GM12878 (cell line): ENCODE measurements at regions not wholly inside any gene's neighbourhood (a gene's known extent, or its start where the extent isn't known, plus 50 kb on each side); places are given as distances from the start of the nearest gene placed in this dataset.
A peak's percentile ranks its signal among the peaks of the same experiment; 100 is the strongest.

Source experiments
- ATAC-seq: fragments of 200-7000 bp; cut with Tn5 transposase; 3 replicates; pipeline ENCODE4 v1.9.1; 2020; ENCODE audit warnings: mild to moderate bottlenecking, moderate library complexity
- BruUV-seq: library from RNA; stranded (reverse); fragments of 400-500 nt; replicated peaks from 2 replicates; lab custom pipeline; 2021; lab: Mats Ljungman, UMichigan
- CTCF ChIA-PET: fragments of 300-600 bp; sonication (Branson Sonifier 250); formaldehyde crosslinking; extraction: SDS; loops from one replicate; lab custom pipeline; 2021; ENCODE audit warnings: inconsistent platforms; lab: Yijun Ruan, JAX
- POLR2A ChIA-PET: fragments of 350-600 bp; formaldehyde crosslinking; extraction: SDS; loops from one replicate; lab custom pipeline; 2021; ENCODE audit warnings: inconsistent platforms; lab: Charles Lee
- RAD21 ChIA-PET: fragments of 300-600 bp; sonication (Branson Sonifier 250); formaldehyde crosslinking; loops from one replicate; lab custom pipeline; 2023; ENCODE audit warnings: antibody characterized with exemption; ENCODE audit not compliant: unreplicated experiment; lab: Charles Lee
- SMC1A ChIA-PET: fragments of 300-600 bp; sonication (Branson Sonifier 250); formaldehyde crosslinking; loops from one replicate; lab custom pipeline; 2023; ENCODE audit not compliant: unreplicated experiment, uncharacterized antibody; lab: Charles Lee
- DNase-seq: peaks from one replicate; pipeline ENCODE4 v3.0.0-alpha.2; 2011; ENCODE audit warnings: low read depth, low spot score
- FAIRE-seq: peaks from 3 replicates; lab custom pipeline; 2011; peaks lifted over from hg19 to GRCh38; lab: Jason Lieb, UNC
- H2AFZ ChIP-seq: 2 replicates; pipeline ENCODE4 v1.6.0; 2011; ENCODE audit warnings: low read depth, low read length, control low read depth; ENCODE audit not compliant: control insufficient read depth
- H3K27ac ChIP-seq: 2 replicates; pipeline ENCODE4 v1.5.1; 2011; ENCODE audit warnings: control low read depth; ENCODE audit not compliant: control insufficient read depth, insufficient read depth
- H3K27me3 ChIP-seq, 2 experiments: replicated peaks in 1 of 2; 2 replicates each; pipeline versions ENCODE4 v1.6.0 to v1.6.1; 2011; ENCODE audit warnings: low read length in 1 of 2; ENCODE audit not compliant: control insufficient read depth in 2 of 2, insufficient read depth in 2 of 2
- H3K36me3 ChIP-seq, 2 experiments: 2 replicates each; pipeline ENCODE4 v1.5.1; 2011; ENCODE audit warnings: low read length in 1 of 2; ENCODE audit not compliant: control insufficient read depth in 2 of 2, insufficient read depth in 2 of 2
- H3K4me1 ChIP-seq: 2 replicates; pipeline ENCODE4 v1.6.1; 2011; ENCODE audit warnings: mild to moderate bottlenecking, low read length, moderate library complexity, mixed read lengths; ENCODE audit not compliant: control insufficient read depth, insufficient read depth
- H3K4me2 ChIP-seq: 2 replicates; pipeline ENCODE4 v1.6.0; 2011; ENCODE audit warnings: control low read depth; ENCODE audit not compliant: control insufficient read depth, insufficient read depth
- H3K4me3 ChIP-seq: fragments of 200-600 bp; sonication (generic); 2 replicates; pipeline ENCODE4 v1.5.1; 2016
- H3K79me2 ChIP-seq: 2 replicates; pipeline ENCODE4 v1.6.0; 2011; ENCODE audit warnings: low read length; ENCODE audit not compliant: control insufficient read depth, insufficient read depth
- H3K9ac ChIP-seq: 2 replicates; pipeline ENCODE4 v1.8.0; 2011; ENCODE audit warnings: low read length, control low read depth, mixed read lengths; ENCODE audit not compliant: control insufficient read depth, insufficient read depth
- H3K9me3 ChIP-seq: replicated peaks from 3 replicates; pipeline ENCODE4 v1.5.1; 2011; ENCODE audit warnings: mild to moderate bottlenecking, low read length; ENCODE audit not compliant: control insufficient read depth, insufficient read depth
- H4K20me1 ChIP-seq: 2 replicates; pipeline ENCODE4 v1.6.0; 2011; ENCODE audit not compliant: control insufficient read depth, insufficient read depth
- EED ChIP-seq: sonication (generic); IDR thresholded peaks from 2 replicates; pipeline ENCODE4 v1.6.1; 2016; ENCODE audit warnings: antibody characterized with exemption, low read depth
- ETV6 ChIP-seq, 2 experiments: fragments of 450-650 bp in 1 of 2; IDR thresholded peaks in 1 of 2; conservative IDR thresholded peaks in 1 of 2; 2 replicates each; pipeline ENCODE4 v1.6.1; 2014; ENCODE audit warnings: antibody characterized with exemption in 1 of 2, borderline replicate concordance in 1 of 2, low read depth in 1 of 2, mild to moderate bottlenecking in 1 of 2, moderate library complexity in 1 of 2
- NFIC ChIP-seq: IDR thresholded peaks from 2 replicates; pipeline ENCODE4 v1.6.1; 2012; ENCODE audit warnings: low read depth, mild to moderate bottlenecking, inconsistent platforms, low read length, moderate library complexity
- NRF1 ChIP-seq: conservative IDR thresholded peaks from 2 replicates; pipeline ENCODE4 v1.6.1; 2011; ENCODE audit warnings: mild to moderate bottlenecking, low read depth, low read length, improper control_type of control experiment
- RUNX3 ChIP-seq: IDR thresholded peaks from 2 replicates; pipeline ENCODE4 v1.6.1; 2012; ENCODE audit warnings: low read length, inconsistent platforms
- WGBS: methylation state at CpG from one replicate; pipeline ENCODE4 v1.1.6; 2016; ENCODE audit warnings: low lambda C conversion rate; ENCODE audit not compliant: insufficient replicate concordance, insufficient coverage; ENCODE audit errors: missing lambda C conversion rate; 5-methylcytosine and 5-hydroxymethylcytosine counted together
- in situ Hi-C: fragments of 300-500 bp; cut with MboI; formaldehyde crosslinking; loops from 9 replicates; pipeline ENCODE4 v1.14.3; 2018; ENCODE audit warnings: mixed read lengths
- intact Hi-C: fragments of 100-400 bp; cut with micrococcal nuclease; formaldehyde crosslinking; loops from one replicate; pipeline ENCODE4 v1.14.2; 2022; ENCODE audit not compliant: unreplicated experiment
- TF ChIP-seq, protein P1 (sequence below): fragments of 450-650 bp; IDR thresholded peaks from 2 replicates; pipeline ENCODE4 v1.6.1; 2017; ENCODE audit warnings: mild to moderate bottlenecking, moderate library complexity

DNA sequence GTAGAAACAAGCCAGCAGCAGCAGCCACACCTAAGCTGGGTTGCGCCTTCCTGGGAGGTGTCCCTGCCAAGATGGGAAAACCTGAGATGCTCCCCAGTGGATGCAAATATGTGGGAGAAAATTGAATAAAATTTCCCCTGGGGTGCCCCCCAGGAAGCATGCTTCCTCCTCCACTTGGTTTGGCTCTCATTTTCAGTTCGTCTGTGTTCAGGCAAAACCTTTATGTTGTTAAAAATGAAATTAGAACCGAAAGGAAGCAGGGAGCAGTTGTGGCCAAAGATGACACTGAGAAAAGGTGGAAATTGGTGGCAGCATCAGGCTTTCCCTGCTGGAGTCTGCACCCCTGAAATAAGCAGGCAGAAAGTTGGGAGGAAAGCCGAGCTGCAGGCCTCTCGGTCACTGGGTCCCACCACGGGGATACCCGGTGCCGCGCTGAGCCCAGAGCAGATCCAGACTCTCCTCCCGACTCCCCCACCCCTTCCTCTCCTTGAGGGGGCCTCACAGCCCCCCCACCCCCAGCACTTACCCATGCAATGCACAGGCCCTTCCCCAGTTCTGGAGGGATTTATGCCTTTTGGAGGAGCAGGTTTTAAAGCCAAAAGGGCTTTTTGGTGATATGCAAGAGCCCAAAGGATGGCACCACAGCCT lies 267.7 kb upstream of the SPRED2 start:
- ATAC-seq = no peak
- 56% methylated on average over 10 of the region's 10 CpGs for WGBS
- TF ChIP-seq, protein P1, sequence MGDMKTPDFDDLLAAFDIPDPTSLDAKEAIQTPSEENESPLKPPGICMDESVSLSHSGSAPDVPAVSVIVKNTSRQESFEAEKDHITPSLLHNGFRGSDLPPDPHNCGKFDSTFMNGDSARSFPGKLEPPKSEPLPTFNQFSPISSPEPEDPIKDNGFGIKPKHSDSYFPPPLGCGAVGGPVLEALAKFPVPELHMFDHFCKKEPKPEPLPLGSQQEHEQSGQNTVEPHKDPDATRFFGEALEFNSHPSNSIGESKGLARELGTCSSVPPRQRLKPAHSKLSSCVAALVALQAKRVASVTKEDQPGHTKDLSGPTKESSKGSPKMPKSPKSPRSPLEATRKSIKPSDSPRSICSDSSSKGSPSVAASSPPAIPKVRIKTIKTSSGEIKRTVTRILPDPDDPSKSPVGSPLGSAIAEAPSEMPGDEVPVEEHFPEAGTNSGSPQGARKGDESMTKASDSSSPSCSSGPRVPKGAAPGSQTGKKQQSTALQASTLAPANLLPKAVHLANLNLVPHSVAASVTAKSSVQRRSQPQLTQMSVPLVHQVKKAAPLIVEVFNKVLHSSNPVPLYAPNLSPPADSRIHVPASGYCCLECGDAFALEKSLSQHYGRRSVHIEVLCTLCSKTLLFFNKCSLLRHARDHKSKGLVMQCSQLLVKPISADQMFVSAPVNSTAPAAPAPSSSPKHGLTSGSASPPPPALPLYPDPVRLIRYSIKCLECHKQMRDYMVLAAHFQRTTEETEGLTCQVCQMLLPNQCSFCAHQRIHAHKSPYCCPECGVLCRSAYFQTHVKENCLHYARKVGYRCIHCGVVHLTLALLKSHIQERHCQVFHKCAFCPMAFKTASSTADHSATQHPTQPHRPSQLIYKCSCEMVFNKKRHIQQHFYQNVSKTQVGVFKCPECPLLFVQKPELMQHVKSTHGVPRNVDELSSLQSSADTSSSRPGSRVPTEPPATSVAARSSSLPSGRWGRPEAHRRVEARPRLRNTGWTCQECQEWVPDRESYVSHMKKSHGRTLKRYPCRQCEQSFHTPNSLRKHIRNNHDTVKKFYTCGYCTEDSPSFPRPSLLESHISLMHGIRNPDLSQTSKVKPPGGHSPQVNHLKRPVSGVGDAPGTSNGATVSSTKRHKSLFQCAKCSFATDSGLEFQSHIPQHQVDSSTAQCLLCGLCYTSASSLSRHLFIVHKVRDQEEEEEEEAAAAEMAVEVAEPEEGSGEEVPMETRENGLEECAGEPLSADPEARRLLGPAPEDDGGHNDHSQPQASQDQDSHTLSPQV = no peak
- TF ChIP-seq EED = peak; percentile 81
- TF ChIP-seq NFIC = peak; percentile 53; the same call in 1 of the 2 replicates
- TF ChIP-seq RUNX3 = peak; percentile 46; the same call in 1 of the 2 replicates
- peak in 1 of 2 experiments; percentile 77; a peak in 1 of 4 replicates for TF ChIP-seq ETV6 (conservative IDR thresholded peaks at IDR 0.05 in 1 of 2, IDR thresholded peaks at IDR 0.05 in 1 of 2; ENCODE audit: borderline replicate concordance in 1 of 2, low read depth in 1 of 2)
- no peak for TF ChIP-seq NRF1
- Histone ChIP-seq H3K9me3 (no peaks in the 10 kb centered on the region), H3K9ac (no peak overlapping the region), H3K4me1 (no peaks in the 10 kb centered on the region), H4K20me1 (no peaks in the 10 kb centered on the region), H3K4me2 (no peak overlapping the region), H2AFZ (no peak overlapping the region; the same call in 1 of the 2 replicates), H3K36me3 (no peaks in the 10 kb centered on the region), H3K27ac (no peak overlapping the region), H3K79me2 (no peaks in the 10 kb centered on the region), H3K27me3 (no peaks in the 10 kb centered on the region), H3K4me3 (no peak overlapping the region)
- no peak for DNase-seq
- in situ Hi-C loops = no loop called here
- BruUV-seq = no TSS peak
- intact Hi-C loops = no loop called here
- RAD21 ChIA-PET = no interaction called here
- SMC1A ChIA-PET = interaction anchor here (1.0 to 1.3 kb wide), 2 partner anchors 8 to 10 kb away, joined by 3 to 4 read pairs; no protein-coding TSS in a partner anchor
- CTCF ChIA-PET = no interaction called here
- POLR2A ChIA-PET = no interaction called here
- peak; percentile 44 for FAIRE-seq
